Right lobe of liver (tissue), 6 donors: ENCODE measurements at regions not wholly inside any gene's neighbourhood (a gene's known extent, or its start where the extent isn't known, plus 50 kb on each side); places are given as distances from the start of the nearest gene placed in this dataset.

Experiments
- ATAC-seq, 4 donors: fragments of 200-7000 bp; cut with Tn5 transposase; one replicate each; pipeline ENCODE4 v1.9.1; 2020; ENCODE audit warnings: mild to moderate bottlenecking in 4 of 4, moderate library complexity in 4 of 4
- DNase-seq, 3 donors: peaks; one replicate each; pipeline ENCODE4 v3.0.0-alpha.2; 2020
- H3K27ac ChIP-seq, 3 donors: fragments of 200-600 bp; one replicate each; pipeline ENCODE4 v1.8.0; 2022
- H3K27me3 ChIP-seq, 2 donors: fragments of 200-600 bp; one replicate each; pipeline ENCODE4 v1.8.0; 2022
- H3K36me3 ChIP-seq, 4 donors: fragments of 200-600 bp; sonication (generic) in 1 of 4; one replicate each; pipeline versions ENCODE4 v1.5.1 to v1.8.0; 2017 to 2022; ENCODE audit warnings: control low read depth in 1 of 4
- H3K4me1 ChIP-seq, 4 donors: fragments of 200-600 bp; sonication (generic) in 1 of 4; one replicate each; pipeline versions ENCODE4 v1.5.1 to v1.8.0; 2017 to 2022; ENCODE audit warnings: control low read depth in 1 of 4
- H3K4me3 ChIP-seq, 3 donors: fragments of 200-600 bp; one replicate each; pipeline ENCODE4 v1.8.0; 2022
- H3K9me3 ChIP-seq, 4 donors: fragments of 200-600 bp; sonication (generic) in 1 of 4; one replicate each; pipeline versions ENCODE4 v1.5.1 to v1.8.0; 2017 to 2022; ENCODE audit warnings: control low read depth in 1 of 4
- CTCF ChIP-seq, 4 donors: fragments of 200-600 bp in 3 of 4; fragments of 450-650 bp in 1 of 4; IDR thresholded peaks; one replicate each; pipeline versions ENCODE4 v1.5.1 to v1.8.0; 2016 to 2022; ENCODE audit warnings: antibody characterized with exemption in 4 of 4, mild to moderate bottlenecking in 2 of 4
- POLR2A ChIP-seq: fragments of 450-650 bp; IDR thresholded peaks from one replicate; pipeline ENCODE4 v1.6.1; 2017; ENCODE audit warnings: antibody characterized with exemption, mild to moderate bottlenecking
- WGBS: methylation state at CpG from one replicate; pipeline ENCODE4 v1.1.6; 2018; ENCODE audit warnings: low coverage, low lambda C conversion rate; ENCODE audit not compliant: insufficient coverage; ENCODE audit errors: missing lambda C conversion rate; 5-methylcytosine and 5-hydroxymethylcytosine counted together
- intact Hi-C, 2 donors: fragments of 100-400 bp; cut with DNase I; formaldehyde crosslinking; loops; one replicate each; pipeline versions ENCODE4 v1.11.2 to v1.14.1; 2022
- donor health status: DM: no; HTN: yes; CAD: no.
- donor health status: DM: no; HTN: no; CAD: no.
- donor health status: DM: no; HTN: no; CAD: no.
- donor health status: DM: no; HTN: yes; CAD: no.
- donor health status: DM: no; HTN: yes; CAD: no.

GRCh38 chr12:25424211-25424731 lies 128.8 kb downstream of the LMNTD1 start:
- H3K4me1 ChIP-seq: no peaks in the 10 kb centered on the region
- H3K27me3 ChIP-seq: no peaks in the 10 kb centered on the region
- ATAC-seq (no peak), DNase-seq (no peak)
- TF ChIP-seq CTCF (IDR thresholded peaks at IDR 0.05): no peak
- TF ChIP-seq POLR2A: no peak
- H3K36me3 ChIP-seq: no peaks in the 10 kb centered on the region
- H3K4me3 ChIP-seq: no peak overlapping the region
- no peak overlapping the region for H3K27ac ChIP-seq
- H3K9me3 ChIP-seq: no peaks in the 10 kb centered on the region
- 74% methylated on average over 6 of the region's 6 CpGs for WGBS
- intact Hi-C loops: no loop called here

- WGBS: 21% methylated on average over 7 of the region's 11 CpGs
- intact Hi-C loops: no loop called here
- Histone ChIP-seq H3K36me3 (no peaks in the 10 kb centered on the region), H3K27ac (no peak overlapping the region), H3K9me3 (no peaks in the 10 kb centered on the region), H3K27me3 (no peaks in the 10 kb centered on the region), H3K4me3 (no peak overlapping the region), H3K4me1 (no peaks in the 10 kb centered on the region)
- TF ChIP-seq POLR2A: no peak
- TF ChIP-seq CTCF (IDR thresholded peaks at IDR 0.05): no peak
- DNase-seq (no peak), ATAC-seq (peak in 1 of 4 donors; percentile 45)
These were observed 129.6 kb downstream of the LMNTD1 start for GRCh38 chr12:25423355-25424050.

- H3K27me3 ChIP-seq: no peaks in the 10 kb centered on the region
- TF ChIP-seq CTCF (IDR thresholded peaks at IDR 0.05): no peak
- TF ChIP-seq POLR2A: no peak
- H3K4me3 ChIP-seq: no peak overlapping the region
- intact Hi-C loops: no loop called here
- no peaks in the 10 kb centered on the region for H3K9me3 ChIP-seq
- no peak for DNase-seq
- H3K27ac ChIP-seq: no peak overlapping the region
- H3K4me1 ChIP-seq: no peaks in the 10 kb centered on the region
- 50% methylated on average over 1 of the region's 1 CpG for WGBS
- ATAC-seq: no peak
- no peaks in the 10 kb centered on the region for H3K36me3 ChIP-seq
These were observed 130.8 kb downstream of the LMNTD1 start for GRCh38 chr12:25422241-25422640.

GRCh38 chr12:25421651-25422167 lies 131.4 kb downstream of the LMNTD1 start:
- 86% methylated on average over 2 of the region's 2 CpGs for WGBS
- DNase-seq (no peak), ATAC-seq (no peak)

More at GRCh38 chr12:25421651-25422167, 131.4 kb downstream of the LMNTD1 start:
- H3K9me3 ChIP-seq: no peaks in the 10 kb centered on the region
- TF ChIP-seq POLR2A (no peak), CTCF (IDR thresholded peaks at IDR 0.05) (no peak)
- H3K27ac ChIP-seq: no peak overlapping the region
- H3K27me3 ChIP-seq: no peaks in the 10 kb centered on the region
- intact Hi-C loops: no loop called here
- no peak overlapping the region for H3K4me3 ChIP-seq
- no peaks in the 10 kb centered on the region for H3K36me3 ChIP-seq
- H3K4me1 ChIP-seq: no peaks in the 10 kb centered on the region
